ENCODE measurements at regions not wholly inside any gene's neighbourhood (a gene's known extent, or its start where the extent isn't known, plus 50 kb on each side); places are given as distances from the start of the nearest gene placed in this dataset.

DNA sequence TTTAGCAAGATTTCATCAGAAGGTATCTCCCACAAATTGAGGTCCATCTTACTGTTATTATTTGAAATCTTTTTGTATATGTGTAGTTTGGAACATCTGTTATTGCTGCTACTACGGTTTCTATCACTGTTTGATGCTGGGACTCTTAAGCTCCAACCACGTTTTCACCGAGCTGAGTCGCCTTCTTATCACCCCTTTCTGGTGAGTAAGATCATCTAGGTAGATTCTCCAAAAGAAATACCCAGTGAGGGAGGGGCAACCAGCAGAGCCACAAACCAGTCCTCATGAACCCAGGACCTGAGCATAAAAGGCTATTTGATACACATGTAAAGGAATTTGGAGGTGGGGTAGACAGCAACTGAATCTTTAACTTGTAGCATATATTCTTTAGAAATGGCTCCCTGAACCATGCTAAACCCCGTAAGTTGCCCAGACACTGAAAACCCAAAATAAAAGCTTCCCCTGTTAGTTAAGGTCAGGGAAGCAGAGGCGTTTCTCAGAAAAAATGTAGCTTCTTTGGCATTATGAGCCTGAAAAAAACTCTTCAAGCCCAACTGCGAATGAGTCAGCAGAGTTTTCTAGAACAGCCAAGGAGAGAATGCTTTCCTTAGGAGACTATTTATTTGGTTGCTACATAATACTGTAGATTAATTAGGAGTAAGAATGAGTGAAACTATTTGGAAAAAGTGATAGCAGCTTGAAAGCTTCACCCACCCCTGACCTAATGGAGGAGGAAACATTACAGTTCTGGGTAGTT lies 53.8 kb upstream of the ATXN3L start:
- TF ChIP-seq, protein P1, sequence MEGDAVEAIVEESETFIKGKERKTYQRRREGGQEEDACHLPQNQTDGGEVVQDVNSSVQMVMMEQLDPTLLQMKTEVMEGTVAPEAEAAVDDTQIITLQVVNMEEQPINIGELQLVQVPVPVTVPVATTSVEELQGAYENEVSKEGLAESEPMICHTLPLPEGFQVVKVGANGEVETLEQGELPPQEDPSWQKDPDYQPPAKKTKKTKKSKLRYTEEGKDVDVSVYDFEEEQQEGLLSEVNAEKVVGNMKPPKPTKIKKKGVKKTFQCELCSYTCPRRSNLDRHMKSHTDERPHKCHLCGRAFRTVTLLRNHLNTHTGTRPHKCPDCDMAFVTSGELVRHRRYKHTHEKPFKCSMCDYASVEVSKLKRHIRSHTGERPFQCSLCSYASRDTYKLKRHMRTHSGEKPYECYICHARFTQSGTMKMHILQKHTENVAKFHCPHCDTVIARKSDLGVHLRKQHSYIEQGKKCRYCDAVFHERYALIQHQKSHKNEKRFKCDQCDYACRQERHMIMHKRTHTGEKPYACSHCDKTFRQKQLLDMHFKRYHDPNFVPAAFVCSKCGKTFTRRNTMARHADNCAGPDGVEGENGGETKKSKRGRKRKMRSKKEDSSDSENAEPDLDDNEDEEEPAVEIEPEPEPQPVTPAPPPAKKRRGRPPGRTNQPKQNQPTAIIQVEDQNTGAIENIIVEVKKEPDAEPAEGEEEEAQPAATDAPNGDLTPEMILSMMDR (IDR thresholded peaks at IDR 0.05): no peak
- Histone ChIP-seq H3K4me3 (no peak overlapping the region), H3K27me3 (no peaks in the 10 kb centered on the region), H3K27ac (peak overlapping the region; percentile 47 to 50), H3K36me3 (no peaks in the 10 kb centered on the region), H3K4me1 (peaks cover 0 to 29% (median 4%) of the 10 kb centered on the region in 4 donors), H3K9me3 (no peaks in the 10 kb centered on the region)
- intact Hi-C loops (cut with DNase I; ENCODE audit: low total_unique reads): no loop called here
- DNase-seq: no peak

DNA sequence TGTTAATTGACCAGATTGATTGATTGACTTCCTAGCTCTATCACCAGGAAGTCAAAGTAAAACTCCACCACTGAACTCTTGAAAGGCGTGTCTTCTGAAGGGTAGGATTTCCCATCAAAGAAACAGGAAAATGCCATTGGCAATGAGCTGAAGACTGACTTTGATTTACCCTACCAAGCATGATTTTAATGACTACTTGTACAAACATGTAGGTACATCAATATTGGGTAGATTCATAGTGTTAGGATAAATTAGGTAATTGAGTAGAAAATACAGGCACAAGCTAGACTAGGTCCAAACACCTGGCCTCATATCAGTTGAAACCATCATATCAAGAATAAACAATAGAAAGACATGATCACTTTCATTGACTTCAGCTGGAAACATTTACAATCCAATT lies 53.2 kb upstream of the ATXN3L start:
- no peak overlapping the region for H3K4me3 ChIP-seq
- TF ChIP-seq, protein P1 (IDR thresholded peaks at IDR 0.05): no peak
- H3K27ac ChIP-seq: peak overlapping the region in 1 of 2 donors; percentile 50
- DNase-seq: no peak
- H3K36me3 ChIP-seq: no peaks in the 10 kb centered on the region
- intact Hi-C loops (cut with DNase I; ENCODE audit: low total_unique reads): no loop called here
- H3K9me3 ChIP-seq: no peaks in the 10 kb centered on the region
- peaks cover 0 to 29% (median 4%) of the 10 kb centered on the region in 4 donors for H3K4me1 ChIP-seq
- no peaks in the 10 kb centered on the region for H3K27me3 ChIP-seq

DNA sequence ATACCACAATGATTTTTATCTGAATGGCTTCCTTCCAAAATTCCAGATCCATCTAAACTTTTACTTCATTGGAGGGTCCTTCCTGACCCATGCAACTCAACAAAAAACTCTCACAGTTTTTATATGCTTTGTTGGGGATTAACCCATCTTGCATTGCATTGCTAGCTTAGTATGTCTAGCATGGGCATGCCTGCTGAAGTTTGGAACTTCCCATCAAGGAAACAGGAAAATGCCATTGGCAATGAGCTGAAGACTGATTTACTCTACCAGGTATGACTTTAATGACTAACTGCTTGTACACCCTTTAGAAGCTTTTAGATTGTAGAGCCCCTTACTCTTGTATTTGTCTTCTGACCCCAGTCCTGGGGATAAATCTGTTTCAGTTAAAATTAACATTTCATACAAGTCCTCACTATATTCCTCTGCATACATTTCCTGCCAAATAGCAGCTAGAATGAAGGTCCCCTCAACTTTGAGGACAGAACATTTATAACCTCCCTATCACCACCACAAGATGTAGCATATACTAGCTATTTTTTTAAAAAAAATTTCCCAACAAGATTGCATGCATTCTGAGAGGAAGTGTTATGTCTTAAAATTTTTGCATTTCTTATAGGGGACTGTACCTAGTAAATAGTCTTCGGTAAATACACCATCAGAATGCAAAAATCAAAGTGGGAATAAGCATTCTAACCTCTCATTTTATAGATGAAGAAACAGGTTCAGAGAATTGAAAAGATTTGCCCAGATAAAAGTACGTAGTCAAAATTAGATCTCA lies 52.5 kb upstream of the ATXN3L start:
- Histone ChIP-seq H3K4me3 (no peak overlapping the region), H3K36me3 (no peaks in the 10 kb centered on the region), H3K27ac (no peak overlapping the region), H3K27me3 (no peaks in the 10 kb centered on the region), H3K9me3 (no peaks in the 10 kb centered on the region), H3K4me1 (peaks cover 0 to 26% (median 3%) of the 10 kb centered on the region in 4 donors)
- no peak for DNase-seq
- TF ChIP-seq, protein P1 (IDR thresholded peaks at IDR 0.05): no peak
- intact Hi-C loops (cut with DNase I; ENCODE audit: low total_unique reads): no loop called here

DNA sequence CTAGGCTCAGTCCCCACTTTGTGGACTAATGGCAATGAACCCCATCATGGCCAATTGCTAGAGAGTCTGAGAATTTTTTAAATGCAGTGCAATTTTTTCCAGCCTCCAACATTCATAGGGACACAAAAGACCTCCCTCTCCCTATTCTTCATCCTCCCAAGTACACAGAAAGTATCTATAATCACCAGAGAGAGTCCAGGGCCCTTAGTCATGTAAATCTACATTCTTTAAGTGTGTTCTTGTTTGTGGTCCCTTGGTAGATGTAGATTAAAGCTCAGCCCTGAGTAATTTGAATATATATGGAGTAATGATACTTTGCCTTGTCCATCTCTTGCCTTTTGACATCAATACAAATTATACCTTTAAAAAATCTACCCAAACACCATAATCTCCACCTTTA lies 51.3 kb upstream of the ATXN3L start:
- Histone ChIP-seq H3K27ac (no peak overlapping the region), H3K4me1 (peaks cover 0 to 17% (median 2%) of the 10 kb centered on the region in 4 donors), H3K9me3 (no peaks in the 10 kb centered on the region), H3K4me3 (no peak overlapping the region), H3K36me3 (no peaks in the 10 kb centered on the region), H3K27me3 (no peaks in the 10 kb centered on the region)
- DNase-seq: no peak
- intact Hi-C loops (cut with DNase I; ENCODE audit: low total_unique reads): no loop called here
- TF ChIP-seq, protein P1 (IDR thresholded peaks at IDR 0.05): no peak

DNA sequence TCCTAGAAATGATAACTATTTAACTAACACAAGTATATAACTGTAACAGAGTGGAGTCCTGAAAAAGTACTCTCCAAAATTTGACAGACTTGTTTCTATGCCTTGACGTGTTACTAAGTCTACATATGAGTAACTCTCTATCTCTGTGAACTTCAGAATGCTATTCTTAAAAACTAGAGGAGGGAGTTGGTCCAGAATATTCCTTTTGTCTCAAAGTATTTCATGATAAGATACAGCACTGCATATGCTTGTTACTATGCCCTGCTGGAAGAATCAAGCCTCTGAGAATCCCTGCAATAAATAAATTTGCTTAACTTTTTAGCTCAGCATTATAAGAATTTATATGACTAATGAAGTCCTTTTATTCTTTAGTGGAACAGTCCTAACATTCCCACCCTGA lies 50.9 kb upstream of the ATXN3L start:
- Histone ChIP-seq H3K27ac (no peak overlapping the region), H3K9me3 (no peaks in the 10 kb centered on the region), H3K36me3 (no peaks in the 10 kb centered on the region), H3K27me3 (no peaks in the 10 kb centered on the region), H3K4me3 (no peak overlapping the region), H3K4me1 (peaks cover 0 to 17% (median 2%) of the 10 kb centered on the region in 4 donors)
- DNase-seq: no peak
- intact Hi-C loops (cut with DNase I; ENCODE audit: low total_unique reads): no loop called here
- TF ChIP-seq, protein P1 (IDR thresholded peaks at IDR 0.05): no peak
